ENCODE measurements at regions not wholly inside any gene's neighbourhood (a gene's known extent, or its start where the extent isn't known, plus 50 kb on each side); places are given as distances from the start of the nearest gene placed in this dataset.

- no peak for TF ChIP-seq JUND (IDR thresholded peaks at IDR 0.05; ENCODE audit: low read depth)
- no peak for DNase-seq (ENCODE audit: low read depth in 1 of 2, low spot score in 1 of 2)
- in situ Hi-C loops (cut with HindIII; ENCODE audit: low pct_unique_long_range_greater_than_20kb, low sequenced_read_pairs): no loop called here
Observed at GRCh38 chr22:22995166-22995565, 75.2 kb upstream of the GNAZ start.

- in situ Hi-C loops (cut with HindIII; ENCODE audit: low pct_unique_long_range_greater_than_20kb, low sequenced_read_pairs): no loop called here
Observed at GRCh38 chr22:22996511-22997261, 73.6 kb upstream of the GNAZ start.

GRCh38 chr22:22997262-22997898 is 72.9 kb upstream of the GNAZ start:
- in situ Hi-C loops (cut with HindIII; ENCODE audit: low pct_unique_long_range_greater_than_20kb, low sequenced_read_pairs): no loop called here

More at GRCh38 chr22:22996511-22997261, 73.6 kb upstream of the GNAZ start:
- TF ChIP-seq JUND (IDR thresholded peaks at IDR 0.05; ENCODE audit: low read depth): no peak
- no peak for DNase-seq (ENCODE audit: low read depth in 1 of 2, low spot score in 1 of 2)

GRCh38 chr22:22997988-22998387 is 72.3 kb upstream of the GNAZ start:
- in situ Hi-C loops (cut with HindIII; ENCODE audit: low pct_unique_long_range_greater_than_20kb, low sequenced_read_pairs): no loop called here
- no peak for DNase-seq (ENCODE audit: low read depth in 1 of 2, low spot score in 1 of 2)
- no peak for TF ChIP-seq JUND (IDR thresholded peaks at IDR 0.05; ENCODE audit: low read depth)

More at GRCh38 chr22:22997262-22997898, 72.9 kb upstream of the GNAZ start:
- TF ChIP-seq JUND (IDR thresholded peaks at IDR 0.05; ENCODE audit: low read depth): no peak
- no peak for DNase-seq (ENCODE audit: low read depth in 1 of 2, low spot score in 1 of 2)

DNA sequence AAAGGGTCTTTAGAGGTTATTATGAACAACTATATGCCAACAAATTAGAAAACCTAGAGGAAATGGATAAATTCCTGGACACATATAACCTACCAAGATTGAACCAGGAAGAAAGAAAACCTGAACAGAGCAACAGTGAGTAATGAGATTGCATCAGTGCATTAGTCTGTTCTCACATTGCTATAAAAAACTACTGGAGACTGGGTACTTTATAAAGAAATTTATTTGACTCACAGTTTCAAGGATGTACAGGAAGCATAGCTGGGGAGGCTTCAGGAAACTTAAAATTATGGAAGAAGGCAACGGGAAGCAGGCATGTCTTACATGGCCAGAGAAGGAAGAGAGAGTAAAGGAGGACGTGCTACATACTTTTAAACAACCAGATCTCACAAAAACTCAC is 70.8 kb upstream of the GNAZ start:
- no peak for DNase-seq (ENCODE audit: low read depth in 1 of 2, low spot score in 1 of 2)
- in situ Hi-C loops (cut with HindIII; ENCODE audit: low pct_unique_long_range_greater_than_20kb, low sequenced_read_pairs): no loop called here

DNA sequence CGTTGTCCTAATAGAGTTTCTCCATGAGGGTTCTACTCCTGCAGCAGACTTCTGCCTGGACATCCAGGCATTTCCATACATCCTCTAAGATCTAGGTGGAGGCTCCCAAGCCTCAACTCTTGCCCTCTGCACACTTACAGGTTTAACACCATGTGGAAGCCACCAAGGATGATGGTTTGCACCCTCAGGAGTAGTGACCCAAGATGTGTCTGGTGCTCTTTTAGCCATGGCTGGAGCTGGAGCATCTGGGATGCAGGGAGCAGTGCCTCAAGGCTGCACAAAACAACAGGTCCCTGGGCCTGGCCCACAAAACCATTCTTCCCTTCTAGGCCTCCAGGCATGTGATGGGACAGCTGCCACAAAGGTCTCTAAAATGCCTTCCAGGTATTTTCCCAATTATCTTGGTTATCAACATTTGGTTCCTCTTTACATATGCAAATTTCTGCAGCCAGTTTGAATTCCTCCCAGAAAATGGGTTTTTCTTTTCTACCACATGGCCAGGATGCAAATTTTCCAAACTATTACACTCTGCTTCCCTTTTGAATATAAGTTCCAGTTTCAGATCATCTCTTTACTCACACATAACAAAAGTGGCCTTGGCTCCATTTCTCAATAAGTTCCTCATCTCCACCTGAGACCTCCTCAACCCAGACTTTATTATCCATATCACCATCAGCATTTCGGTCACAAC is 69.5 kb upstream of the GNAZ start:
- TF ChIP-seq JUND (IDR thresholded peaks at IDR 0.05; ENCODE audit: low read depth): no peak
- no peak for DNase-seq (ENCODE audit: low read depth in 1 of 2, low spot score in 1 of 2)
- in situ Hi-C loops (cut with HindIII; ENCODE audit: low pct_unique_long_range_greater_than_20kb, low sequenced_read_pairs): no loop called here

More for the DNA sequence above, 70.8 kb upstream of the GNAZ start:
- TF ChIP-seq JUND (IDR thresholded peaks at IDR 0.05; ENCODE audit: low read depth): no peak

DNA sequence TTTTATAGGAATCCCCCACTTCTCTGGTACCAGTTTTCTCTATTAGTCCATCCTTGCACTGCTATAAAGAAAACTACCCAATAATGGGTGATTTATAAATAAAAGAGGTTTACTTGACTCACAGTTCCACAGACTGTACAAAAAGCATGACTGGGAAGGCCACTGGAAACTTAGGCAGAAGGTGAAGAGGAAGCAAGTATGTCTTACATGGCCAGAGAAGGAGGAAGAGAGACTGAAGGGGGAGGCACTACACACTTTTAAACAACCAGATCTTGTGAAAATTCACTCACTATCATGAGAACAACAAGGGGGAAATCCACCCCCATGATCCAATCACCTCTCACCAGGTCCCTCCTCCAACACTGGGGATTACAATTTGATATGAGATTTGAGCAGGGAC is 68.9 kb upstream of the GNAZ start:
- no peak for DNase-seq (ENCODE audit: low read depth in 1 of 2, low spot score in 1 of 2)
- no peak for TF ChIP-seq JUND (IDR thresholded peaks at IDR 0.05; ENCODE audit: low read depth)
- in situ Hi-C loops (cut with HindIII; ENCODE audit: low pct_unique_long_range_greater_than_20kb, low sequenced_read_pairs): no loop called here

DNA sequence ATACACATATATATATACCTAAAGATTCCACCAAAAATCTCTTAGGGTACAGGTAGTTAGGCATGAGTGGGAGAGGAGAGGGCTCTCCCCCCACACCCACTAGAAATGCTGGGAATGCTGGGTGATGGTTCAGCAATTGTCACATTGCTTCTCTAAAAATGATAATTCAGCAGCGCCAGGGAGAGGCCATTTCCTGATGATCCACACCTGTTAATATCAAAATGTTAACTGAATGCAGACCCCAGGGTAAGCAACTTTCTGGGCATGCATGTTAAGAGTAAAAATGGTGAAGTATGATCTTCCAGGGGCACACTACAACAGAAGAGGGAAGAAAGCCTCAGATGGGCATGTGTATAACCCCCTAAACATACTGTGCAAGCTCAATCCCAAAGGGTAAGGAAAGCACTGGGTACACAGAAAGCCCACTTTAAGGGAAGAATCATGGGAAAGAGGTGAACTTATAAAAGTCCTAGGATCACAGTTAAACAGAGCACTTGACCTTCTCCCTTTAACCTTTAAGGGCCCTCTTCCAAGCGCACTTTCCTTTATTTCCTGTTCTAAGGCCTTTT is 67.6 kb upstream of the GNAZ start:
- TF ChIP-seq JUND (IDR thresholded peaks at IDR 0.05; ENCODE audit: low read depth): no peak
- in situ Hi-C loops (cut with HindIII; ENCODE audit: low pct_unique_long_range_greater_than_20kb, low sequenced_read_pairs): no loop called here
- DNase-seq (ENCODE audit: low read depth in 1 of 2, low spot score in 1 of 2): no peak

DNA sequence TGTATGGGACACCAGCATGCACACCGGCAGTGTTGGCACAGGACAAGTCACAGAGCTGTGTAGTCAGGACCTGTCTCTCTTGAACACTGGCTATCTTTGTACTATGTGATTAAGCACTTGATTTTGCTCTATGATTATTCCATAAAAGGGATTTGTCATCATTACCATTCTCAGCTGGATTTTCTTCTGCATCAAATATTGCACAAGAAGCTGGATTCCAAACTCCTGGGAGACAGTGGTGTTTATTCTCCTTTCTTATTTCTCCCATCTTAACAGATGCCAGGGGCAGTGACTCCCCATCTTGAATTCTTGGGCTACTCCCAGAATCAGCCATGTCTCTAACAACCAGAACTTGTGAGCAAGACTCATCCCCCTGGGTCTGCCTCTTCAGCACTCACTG is 62.5 kb upstream of the GNAZ start:
- no peak for TF ChIP-seq JUND (IDR thresholded peaks at IDR 0.05; ENCODE audit: low read depth)
- DNase-seq (ENCODE audit: low read depth in 1 of 2, low spot score in 1 of 2): no peak
- in situ Hi-C loops (cut with HindIII; ENCODE audit: low pct_unique_long_range_greater_than_20kb, low sequenced_read_pairs): no loop called here

DNA sequence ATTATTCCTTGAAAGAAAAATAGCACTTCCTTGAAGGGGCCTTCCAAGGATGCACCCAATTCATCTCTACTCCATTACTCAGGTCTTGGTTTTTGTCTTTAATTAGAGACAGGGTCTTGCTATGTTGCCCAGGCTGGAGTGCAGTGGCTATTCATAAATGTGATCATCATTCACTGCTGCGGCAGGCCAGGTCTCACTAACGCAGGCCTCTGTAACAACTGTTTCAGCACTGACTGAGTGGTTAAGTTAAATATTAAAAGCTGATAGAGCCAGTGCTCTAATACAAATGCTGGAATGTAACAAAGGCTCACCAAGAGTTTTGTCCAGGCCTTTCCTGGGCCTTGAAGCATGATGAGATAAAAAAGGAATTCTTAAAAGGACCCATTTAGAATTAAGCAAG is 61.4 kb upstream of the GNAZ start:
- DNase-seq (ENCODE audit: low read depth in 1 of 2, low spot score in 1 of 2): no peak
- in situ Hi-C loops (cut with HindIII; ENCODE audit: low pct_unique_long_range_greater_than_20kb, low sequenced_read_pairs): no loop called here
- no peak for TF ChIP-seq JUND (IDR thresholded peaks at IDR 0.05; ENCODE audit: low read depth)
